Stimulated activated CD4-positive, alpha-beta T cell treated with anti-CD3 and anti-CD28 coated beads, TNF-alpha, amount 100 ng/mL, for 4 hours (primary cell): ENCODE measurements at regions not wholly inside any gene's neighbourhood (a gene's known extent, or its start where the extent isn't known, plus 50 kb on each side); places are given as distances from the start of the nearest gene placed in this dataset.
"Not testable (repeated sequence)": the region's sequence is repeated elsewhere in the genome, so short reads cannot be mapped to it uniquely, and the experiment has no call there.

Source experiments
- DNase-seq, 3 experiments: peaks; one replicate each; pipeline ENCODE4 v3.0.0-alpha.2; 2020; ENCODE audit warnings: low read depth in 3 of 3

DNA sequence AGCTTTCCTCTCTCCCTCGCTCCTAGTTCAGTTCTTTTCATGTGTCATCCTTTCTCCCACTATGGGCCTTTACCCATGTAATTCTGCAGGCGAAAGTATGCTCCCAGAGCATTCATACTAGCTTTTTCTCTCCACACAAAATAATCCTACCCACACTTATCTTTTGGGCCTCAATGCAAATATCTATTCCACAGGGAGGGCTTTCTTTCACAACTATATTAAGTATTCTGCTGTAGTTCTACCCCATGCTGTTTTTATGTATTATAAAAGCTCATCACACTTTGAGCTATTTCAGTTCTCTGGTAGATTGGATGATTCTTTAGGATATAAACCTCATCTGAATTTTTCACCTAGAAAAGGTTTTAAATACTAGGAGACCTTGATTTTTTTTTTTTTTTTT, 774.6 kb upstream of the CRIM1 start:
- DNase-seq, result no peak

DNA sequence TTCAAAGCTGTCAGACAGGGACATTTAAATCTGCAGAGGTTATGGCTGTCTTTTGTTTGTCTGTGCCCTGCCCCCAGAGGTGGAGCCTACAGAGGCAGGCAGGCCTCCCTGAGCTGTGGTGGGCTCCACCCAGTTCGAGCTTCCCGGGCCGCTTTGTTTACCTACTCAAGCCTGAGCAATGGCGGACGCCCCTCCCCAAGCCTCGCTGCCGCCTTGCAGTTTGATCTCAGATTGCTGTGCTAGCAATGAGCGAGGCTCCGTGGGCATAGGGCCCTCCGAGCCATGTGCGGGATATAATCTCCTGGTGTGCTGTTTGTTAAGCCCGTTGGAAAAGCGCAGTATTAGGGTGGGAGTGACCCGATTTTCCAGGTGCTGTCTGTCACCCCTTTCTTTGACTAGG, 787.0 kb upstream of the CRIM1 start:
- DNase-seq, result not testable (repeated sequence)

GRCh38 chr2:35562488-35562887, 793.1 kb upstream of the CRIM1 start:
- DNase-seq, result no peak

- no peak for DNase-seq
Measured at GRCh38 chr2:35548171-35548570, 807.4 kb upstream of the CRIM1 start.

DNA sequence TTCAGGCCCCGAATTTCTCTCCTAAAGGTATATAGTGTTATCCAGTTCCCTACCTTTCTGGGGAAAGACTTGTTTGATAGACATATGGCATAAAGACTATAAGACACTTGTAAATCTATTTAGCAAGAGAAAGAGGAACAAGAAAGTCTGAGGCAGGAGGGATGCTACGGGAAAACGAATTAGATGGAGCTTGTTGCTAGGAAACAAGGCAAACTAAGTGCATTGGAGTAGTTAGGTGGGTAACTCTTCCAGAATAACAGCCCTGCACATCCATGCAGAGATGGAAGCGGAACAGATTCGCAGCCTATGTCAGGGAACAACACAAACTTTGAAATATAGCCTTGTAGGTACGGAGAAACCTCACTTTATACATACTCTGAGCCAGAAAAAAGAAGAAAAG, 810.3 kb upstream of the CRIM1 start:
- no peak for DNase-seq

DNA sequence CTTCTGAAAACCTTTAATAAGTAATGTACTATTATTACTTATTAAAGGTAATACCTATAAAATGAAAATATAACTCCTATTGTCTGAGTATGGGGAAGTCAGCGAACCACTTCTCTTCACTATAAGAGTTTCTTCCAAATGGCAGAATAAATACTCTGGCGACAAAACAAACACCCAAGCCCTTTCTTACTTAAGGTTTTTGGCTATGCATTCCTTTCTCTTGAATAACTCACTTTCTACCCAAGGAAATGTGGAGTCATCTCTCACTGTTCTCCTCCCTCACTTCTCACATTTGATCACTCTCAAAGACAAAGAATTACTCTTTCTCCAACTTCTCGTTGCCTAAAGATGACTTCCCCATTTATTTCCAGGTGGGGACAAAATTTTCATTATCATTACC, 816.8 kb upstream of the CRIM1 start:
- DNase-seq, result no peak

DNA sequence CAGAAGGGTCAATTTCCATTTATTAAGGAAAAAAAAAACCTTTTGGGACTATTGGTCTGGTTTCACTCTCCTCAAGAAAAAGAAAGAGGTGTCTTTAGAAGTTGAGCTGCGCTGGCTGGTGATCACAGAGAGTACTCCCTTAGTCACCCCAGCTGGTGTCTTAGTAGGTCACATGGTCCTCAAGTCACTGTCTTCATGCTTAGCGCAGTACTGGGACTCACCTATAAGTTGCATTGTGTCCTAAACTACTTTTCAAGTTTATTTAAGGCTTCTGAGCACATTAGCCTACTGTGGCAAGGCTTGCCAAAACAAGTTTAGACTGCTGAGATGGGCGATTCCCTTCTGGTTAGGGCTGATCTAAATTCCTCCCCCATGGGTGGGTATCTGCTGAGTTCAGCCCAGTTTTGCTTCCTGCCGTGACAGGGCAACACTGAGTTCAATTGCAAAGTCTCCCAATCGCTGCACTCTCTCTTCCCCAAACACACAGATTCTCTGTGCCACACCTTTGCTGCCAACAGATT, 824.9 kb upstream of the CRIM1 start:
- DNase-seq, result no peak

DNA sequence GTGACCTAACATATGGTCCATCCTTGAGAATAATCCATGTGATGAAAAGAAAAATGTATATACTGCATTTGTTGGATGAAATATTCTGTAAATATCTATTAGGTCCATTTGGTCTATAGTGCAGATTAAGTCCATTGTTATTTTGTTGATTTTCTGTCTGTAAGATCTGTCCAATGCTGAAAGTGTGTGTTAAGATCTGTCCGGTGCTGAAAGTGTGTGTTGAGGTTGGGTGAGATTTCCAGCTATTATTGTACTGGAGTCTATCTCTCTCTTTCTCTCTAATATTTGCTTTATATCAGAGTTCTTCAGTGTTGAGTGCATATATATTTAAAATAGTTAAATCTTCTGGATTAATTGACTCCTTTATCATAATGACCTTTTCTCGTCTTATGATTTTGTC, 828.8 kb upstream of the CRIM1 start:
- no peak for DNase-seq

DNA sequence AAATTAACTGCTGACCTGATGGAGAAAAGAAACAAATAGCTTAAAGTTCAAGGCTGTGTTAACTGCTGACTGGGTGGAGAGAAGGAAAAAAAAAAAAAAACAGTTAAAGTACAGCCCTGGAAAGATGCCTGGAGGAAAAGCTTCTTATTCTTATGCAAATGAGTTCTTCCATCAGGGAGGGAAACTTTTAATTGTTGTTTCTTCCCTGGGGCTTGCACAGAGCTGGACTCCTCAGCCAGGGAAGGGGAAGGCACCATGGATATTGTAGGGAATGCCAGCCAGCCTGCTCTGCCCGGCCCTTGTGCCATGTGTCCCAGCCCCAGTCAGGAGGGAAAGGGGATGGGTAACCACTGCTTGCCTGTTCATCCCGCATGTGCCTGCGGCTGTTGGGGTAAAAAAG, 833.1 kb upstream of the CRIM1 start:
- DNase-seq, result no peak

GRCh38 chr2:35510636-35511035, 844.9 kb upstream of the CRIM1 start:
- no peak for DNase-seq

DNA sequence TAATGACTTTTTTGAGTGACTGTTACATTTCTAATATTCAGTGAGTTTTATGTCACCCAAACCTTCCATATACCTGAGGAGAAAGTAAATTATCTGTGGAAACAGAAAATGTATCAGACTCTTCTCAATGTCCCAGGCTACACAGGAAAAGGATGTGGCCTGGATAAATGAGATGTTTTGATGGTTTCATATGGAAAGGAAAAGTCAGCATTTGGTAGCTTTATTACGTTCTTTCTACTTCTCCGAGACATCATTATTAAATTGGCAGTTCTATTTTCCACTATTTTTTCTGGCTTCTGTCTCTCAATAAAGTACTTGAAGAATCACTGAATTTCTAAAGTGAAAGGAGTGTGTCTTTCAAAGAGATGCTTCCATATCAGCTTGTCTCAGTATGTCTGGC, 847.0 kb upstream of the CRIM1 start:
- DNase-seq, result no peak

DNA sequence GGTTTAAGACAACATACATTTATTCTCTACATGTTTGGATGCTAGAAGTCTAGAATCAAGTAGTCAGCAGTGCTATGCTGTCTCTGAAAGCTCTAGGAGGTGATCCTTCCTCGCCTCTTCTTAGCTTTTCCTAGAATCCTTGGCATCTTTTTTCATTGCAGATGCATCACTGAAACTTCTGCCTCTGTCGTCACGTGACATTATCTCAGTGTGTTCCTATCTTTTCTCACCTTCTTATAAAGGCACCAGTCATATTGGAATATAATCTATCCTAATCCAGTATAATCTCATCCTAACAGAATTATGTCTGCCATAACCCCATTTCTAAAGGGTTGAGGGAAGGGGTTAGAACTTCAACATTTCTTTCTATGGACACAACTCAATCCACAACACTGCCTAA, 851.2 kb upstream of the CRIM1 start:
- DNase-seq, result no peak

GRCh38 chr2:35503738-35504199, 851.8 kb upstream of the CRIM1 start:
- no peak for DNase-seq

- no peak for DNase-seq
Measured at GRCh38 chr2:35503311-35503710, 852.3 kb upstream of the CRIM1 start.

GRCh38 chr2:35501076-35501475, 854.5 kb upstream of the CRIM1 start:
- DNase-seq, result no peak

DNA sequence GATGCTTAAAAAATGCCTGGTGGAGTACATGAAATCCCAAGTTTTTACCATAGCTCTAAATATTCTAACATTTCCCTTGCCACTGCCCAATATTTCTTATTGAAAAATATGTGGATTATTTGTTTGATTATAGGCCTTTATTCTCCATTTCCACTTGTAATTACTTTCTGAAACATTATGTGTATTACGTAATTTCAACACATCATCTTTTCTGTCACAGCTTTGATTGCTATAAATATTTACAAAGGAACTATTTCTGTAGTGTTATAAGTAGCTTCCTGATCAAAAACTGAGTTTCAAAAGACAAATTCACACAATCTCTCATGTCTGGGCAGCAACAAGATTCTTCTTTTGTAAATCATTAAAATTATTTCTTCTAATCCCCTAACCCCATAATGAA, 859.6 kb upstream of the CRIM1 start:
- no peak for DNase-seq

- DNase-seq, result no peak
Measured at GRCh38 chr2:35495182-35495581, 860.4 kb upstream of the CRIM1 start.

DNA sequence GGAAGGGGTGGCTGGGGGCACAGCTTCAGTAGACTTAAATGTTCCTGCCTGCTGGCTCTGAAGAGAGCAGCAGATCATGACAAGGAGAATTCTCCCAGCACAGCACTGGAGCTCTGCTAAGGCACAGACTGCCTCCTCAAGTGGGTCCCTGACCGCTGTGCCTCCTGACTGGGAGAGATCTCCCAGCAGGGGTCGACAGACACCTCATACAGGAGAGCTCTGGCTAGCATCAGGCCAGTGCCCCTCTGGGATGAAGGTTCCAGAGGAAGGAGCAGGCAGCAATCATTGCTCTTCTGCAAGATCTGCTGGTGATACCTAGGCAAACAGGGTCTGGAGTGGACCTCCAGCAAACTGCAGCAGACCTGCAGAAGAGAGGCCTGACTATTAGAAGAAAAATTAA, 877.5 kb upstream of the CRIM1 start:
- DNase-seq, result not testable (repeated sequence)

DNA sequence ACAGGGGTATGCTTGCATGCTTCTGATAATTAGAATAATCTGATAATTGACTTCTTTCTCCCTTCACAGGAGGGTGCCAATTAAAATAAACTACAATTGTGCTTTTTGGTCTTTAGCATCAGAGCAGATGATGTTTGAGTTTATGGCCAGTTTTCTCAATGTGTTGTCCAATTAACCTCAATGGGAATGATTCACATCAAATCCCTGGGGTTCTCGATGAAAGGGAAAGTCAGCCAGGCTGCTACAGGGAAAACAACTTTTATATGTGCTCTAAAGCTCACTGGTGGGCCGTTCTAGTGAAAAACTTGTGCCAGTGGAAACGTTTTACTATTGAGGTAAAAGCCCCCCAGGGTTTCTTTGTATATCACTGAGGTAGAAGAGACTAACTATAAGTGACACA, 887.3 kb upstream of the CRIM1 start:
- DNase-seq, result no peak

DNA sequence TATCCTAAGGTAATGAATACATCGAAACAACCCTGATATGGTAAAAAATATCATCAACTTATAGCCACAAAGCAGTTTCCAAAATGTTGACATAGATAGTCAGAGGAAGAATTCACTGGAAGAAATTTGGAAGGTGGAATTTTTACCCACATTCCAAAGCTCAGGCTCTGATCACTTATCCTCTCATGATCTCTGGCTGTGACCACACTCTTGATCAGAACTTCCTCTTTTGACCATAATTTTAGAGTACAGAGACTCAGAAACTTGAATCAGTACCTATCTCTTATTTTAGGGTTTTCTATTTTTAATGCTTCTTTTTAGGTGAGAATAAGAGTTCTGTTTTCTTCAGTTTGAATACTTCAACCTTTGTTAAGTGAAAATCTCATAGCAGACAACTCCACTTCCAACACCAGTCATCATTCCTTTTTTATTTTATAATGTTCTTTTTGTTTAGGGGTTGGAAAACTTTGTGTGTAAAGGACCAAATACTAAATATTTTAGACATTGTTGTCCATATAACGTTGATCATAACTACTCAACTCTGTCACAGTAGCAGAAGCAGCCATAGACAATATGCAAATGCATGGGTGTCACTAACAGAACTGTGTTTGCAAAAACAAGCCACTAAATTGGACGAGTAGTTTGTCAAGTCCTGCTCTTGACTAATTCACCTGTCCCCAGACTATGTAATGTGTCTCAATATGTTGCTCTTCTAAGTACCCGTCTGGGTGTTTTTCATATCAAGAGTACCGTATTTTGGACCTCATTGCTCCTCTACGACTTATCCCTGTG, 891.6 kb upstream of the CRIM1 start:
- no peak for DNase-seq

- no peak for DNase-seq
Measured at GRCh38 chr2:35462226-35462998, 893.2 kb upstream of the CRIM1 start.

GRCh38 chr2:35461406-35461805, 894.2 kb upstream of the CRIM1 start:
- DNase-seq, result no peak
